ENCODE measurements at regions not wholly inside any gene's neighbourhood (a gene's known extent, or its start where the extent isn't known, plus 50 kb on each side); places are given as distances from the start of the nearest gene placed in this dataset.
A peak's percentile ranks its signal among the peaks of the same experiment; 100 is the strongest.

GRCh38 chr1:178650934-178651511 is 74.0 kb upstream of the RALGPS2 start:
- TF ChIP-seq CTCF (IDR thresholded peaks at IDR 0.05) = no peak
- TF ChIP-seq POLR2AphosphoS5 (IDR thresholded peaks at IDR 0.05) = peak in 1 of 3 donors; percentile 61
- TF ChIP-seq EP300 (IDR thresholded peaks at IDR 0.05; ENCODE audit: low read depth) = no peak
